Lower leg skin (tissue), 4 donors: ENCODE measurements at regions not wholly inside any gene's neighbourhood (a gene's known extent, or its start where the extent isn't known, plus 50 kb on each side); places are given as distances from the start of the nearest gene placed in this dataset.

Source experiments
- DNase-seq, 2 donors: peaks; one replicate each; pipeline ENCODE4 v3.0.0-alpha.2; 2019; ENCODE audit warnings: low spot score in 2 of 2
- H3K4me3 ChIP-seq: fragments of 200-600 bp; sonication (generic); 2 replicates; pipeline ENCODE4 v1.5.1; 2017; ENCODE audit warnings: mild to moderate bottlenecking, low read depth; ENCODE audit not compliant: poor library complexity, severe bottlenecking
- POLR2A ChIP-seq, 2 donors: fragments of 450-650 bp; IDR thresholded peaks; one replicate each; pipeline ENCODE4 v1.6.1; 2016 to 2017; ENCODE audit warnings: antibody characterized with exemption in 2 of 2, mild to moderate bottlenecking in 1 of 2, moderate library complexity in 1 of 2
- WGBS, 2 donors: methylation state at CpG; one replicate each; pipeline ENCODE4 v1.1.5; 2018; 5-methylcytosine and 5-hydroxymethylcytosine counted together
- intact Hi-C: fragments of 100-400 bp; cut with DNase I; formaldehyde crosslinking; loops from one replicate; pipeline ENCODE4 v1.15.0; 2023; ENCODE audit warnings: low total_unique reads
- TF ChIP-seq, protein P1 (sequence below), 3 donors: fragments of 450-650 bp; IDR thresholded peaks; one replicate each; pipeline ENCODE4 v1.5.1; 2016; ENCODE audit warnings: antibody characterized with exemption in 3 of 3, mild to moderate bottlenecking in 3 of 3, moderate library complexity in 2 of 3

DNA sequence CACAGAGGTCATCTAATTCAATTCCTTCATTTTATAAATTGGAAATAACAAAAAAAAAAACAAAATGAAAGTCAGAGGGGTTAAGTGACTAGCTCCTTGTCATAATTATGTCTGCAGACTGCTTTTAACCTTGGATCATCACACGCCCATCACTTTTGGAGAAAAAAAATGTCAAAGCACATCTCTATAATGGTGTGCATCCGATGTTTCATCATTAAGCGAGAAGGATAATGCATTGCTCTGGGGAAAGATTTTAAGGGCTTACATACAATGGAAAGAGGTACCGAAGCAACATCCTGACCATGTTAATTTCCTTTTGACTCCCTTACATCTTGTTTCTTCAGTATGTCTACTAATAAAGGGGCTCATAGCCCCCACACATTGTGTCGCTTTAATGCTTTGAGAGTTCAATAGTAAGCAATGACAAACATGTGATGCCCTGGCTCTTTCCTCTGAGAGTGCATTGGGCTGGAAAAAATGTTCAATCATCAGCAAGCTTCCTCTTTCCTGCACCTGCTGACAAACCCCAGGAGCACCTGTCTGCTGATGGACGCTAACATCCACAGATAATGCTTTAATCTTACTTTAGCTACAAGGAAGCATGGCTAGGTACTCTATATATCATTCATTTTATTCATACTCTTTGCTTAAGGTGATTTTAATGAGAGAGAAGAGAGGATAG, 242.2 kb downstream of the SMARCA2 start:
- no peak for DNase-seq
- WGBS, 2 donors, result 93 to 94% methylated on average over 6 of the region's 6 CpGs
- no peak overlapping the region for H3K4me3 ChIP-seq
- intact Hi-C loops, result no loop called here
- TF ChIP-seq, protein P1, sequence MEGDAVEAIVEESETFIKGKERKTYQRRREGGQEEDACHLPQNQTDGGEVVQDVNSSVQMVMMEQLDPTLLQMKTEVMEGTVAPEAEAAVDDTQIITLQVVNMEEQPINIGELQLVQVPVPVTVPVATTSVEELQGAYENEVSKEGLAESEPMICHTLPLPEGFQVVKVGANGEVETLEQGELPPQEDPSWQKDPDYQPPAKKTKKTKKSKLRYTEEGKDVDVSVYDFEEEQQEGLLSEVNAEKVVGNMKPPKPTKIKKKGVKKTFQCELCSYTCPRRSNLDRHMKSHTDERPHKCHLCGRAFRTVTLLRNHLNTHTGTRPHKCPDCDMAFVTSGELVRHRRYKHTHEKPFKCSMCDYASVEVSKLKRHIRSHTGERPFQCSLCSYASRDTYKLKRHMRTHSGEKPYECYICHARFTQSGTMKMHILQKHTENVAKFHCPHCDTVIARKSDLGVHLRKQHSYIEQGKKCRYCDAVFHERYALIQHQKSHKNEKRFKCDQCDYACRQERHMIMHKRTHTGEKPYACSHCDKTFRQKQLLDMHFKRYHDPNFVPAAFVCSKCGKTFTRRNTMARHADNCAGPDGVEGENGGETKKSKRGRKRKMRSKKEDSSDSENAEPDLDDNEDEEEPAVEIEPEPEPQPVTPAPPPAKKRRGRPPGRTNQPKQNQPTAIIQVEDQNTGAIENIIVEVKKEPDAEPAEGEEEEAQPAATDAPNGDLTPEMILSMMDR (IDR thresholded peaks at IDR 0.05), result no peak
- TF ChIP-seq POLR2A (IDR thresholded peaks at IDR 0.05), result no peak

DNA sequence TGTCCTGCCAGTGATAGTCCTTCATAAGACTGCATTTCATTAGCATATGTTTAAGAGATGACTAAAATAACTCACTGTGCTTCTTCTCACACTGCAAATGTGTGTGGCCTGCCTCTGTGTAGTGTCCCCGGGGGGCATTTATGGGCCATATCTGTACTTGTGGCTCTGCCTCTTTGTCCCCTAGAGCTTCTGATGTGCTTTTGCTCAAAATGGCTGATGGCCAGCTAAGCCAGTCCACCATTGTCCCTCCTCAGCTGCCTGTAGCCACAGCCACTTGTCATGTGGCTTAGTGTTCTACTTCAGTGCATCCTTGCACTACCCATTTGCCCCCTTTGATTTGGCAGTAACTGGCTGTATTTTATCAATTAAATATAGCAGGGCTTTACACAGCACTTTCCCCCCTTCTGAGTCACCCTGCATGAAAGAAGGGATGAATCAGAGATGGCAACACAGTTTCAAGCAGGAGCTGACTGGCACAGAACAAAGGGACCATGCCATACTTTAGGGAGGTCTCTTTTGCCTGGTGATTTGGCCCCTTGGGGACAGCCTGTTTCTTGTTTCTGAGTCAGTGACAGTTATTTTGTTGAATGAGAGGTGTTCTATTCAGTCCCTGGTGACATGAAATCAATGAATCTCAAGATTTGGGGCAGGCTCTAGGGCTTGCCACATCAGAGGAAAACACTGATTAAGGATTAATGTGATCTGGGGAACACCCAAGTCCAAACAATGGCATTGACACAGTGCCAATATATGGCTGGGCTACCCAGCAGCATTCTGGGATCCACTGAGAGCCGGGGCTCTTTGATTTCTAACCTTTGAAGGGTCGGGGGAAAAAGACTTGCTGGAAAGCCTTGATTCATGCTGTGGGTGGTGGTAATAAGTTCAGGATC, 245.5 kb downstream of the SMARCA2 start:
- H3K4me3 ChIP-seq, result no peak overlapping the region
- no peak for TF ChIP-seq POLR2A (IDR thresholded peaks at IDR 0.05)
- TF ChIP-seq, protein P1 (IDR thresholded peaks at IDR 0.05), result no peak
- intact Hi-C loops, result no loop called here
- no peak for DNase-seq
- WGBS, 2 donors, result 61 to 69% methylated on average over 3 of the region's 3 CpGs

DNA sequence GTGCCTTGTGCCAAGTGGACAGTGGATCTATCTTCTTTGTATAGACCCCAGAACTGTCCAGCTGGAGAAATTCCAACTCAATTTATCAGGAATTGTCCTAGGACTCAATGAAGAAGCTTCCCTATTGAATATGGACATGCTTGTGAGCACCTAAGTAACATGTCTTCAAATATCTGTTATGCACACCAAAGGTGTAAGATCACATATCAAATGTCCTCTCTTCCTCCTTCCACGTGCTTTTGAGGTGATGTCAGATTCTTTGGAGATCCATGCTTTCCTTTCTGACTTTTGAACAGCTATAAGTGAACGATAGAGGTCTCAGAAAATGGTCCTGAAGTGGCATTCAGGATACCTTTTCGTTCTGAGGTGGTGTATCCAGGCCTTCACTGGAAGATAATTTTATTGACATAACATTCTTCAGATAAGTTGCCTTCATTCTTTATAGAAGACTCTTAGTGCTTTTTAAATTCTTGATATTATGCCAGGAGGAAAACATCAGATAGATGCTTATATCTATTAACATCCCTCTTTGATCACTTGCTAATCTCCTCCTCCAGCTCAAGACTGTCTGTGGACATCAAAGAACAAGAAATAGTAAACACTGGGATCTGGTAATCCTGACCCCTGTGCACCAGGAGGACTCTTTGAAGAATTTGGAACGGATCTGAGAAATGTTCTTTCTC, 246.4 kb downstream of the SMARCA2 start:
- intact Hi-C loops, result no loop called here
- WGBS, 2 donors, result 66 to 72% methylated on average over 4 of the region's 4 CpGs
- TF ChIP-seq, protein P1 (IDR thresholded peaks at IDR 0.05), result no peak
- no peak for TF ChIP-seq POLR2A (IDR thresholded peaks at IDR 0.05)
- DNase-seq, result no peak
- H3K4me3 ChIP-seq, result no peak overlapping the region

DNA sequence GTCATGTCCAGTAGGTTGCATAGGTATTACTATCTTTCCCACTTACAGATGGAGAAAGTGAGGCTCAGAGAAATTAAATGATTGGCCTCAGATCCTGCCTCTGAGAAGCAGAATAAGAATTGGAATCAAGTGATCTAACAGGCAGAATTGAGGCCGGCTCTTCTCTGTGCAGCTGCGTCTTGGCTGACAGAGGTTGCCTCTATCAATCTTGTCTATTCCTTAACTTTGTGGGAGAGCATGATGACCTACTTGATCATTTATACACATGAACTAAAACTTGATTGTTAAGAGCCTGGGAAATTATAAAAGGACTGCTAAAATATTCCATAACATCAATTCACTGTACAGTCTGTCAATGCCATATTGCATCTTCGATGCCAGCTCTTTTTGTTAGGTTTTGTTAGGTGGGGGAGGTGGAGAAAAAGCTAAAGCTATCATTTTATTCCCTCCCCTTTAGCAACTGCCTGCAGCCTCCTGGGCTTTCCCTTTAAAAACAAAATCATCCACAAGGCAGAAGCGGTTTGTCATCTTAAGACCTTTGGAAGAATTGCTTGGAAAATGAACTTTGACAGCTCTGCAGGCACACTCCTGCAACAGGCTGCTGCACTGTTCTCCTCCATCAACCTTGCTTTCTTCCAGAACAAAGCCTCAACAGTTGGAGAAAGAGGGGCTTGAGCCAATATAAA, 247.4 kb downstream of the SMARCA2 start:
- no peak overlapping the region for H3K4me3 ChIP-seq
- DNase-seq, result no peak
- WGBS, 2 donors, result 67 to 68% methylated on average over 4 of the region's 4 CpGs
- intact Hi-C loops, result no loop called here
- no peak for TF ChIP-seq POLR2A (IDR thresholded peaks at IDR 0.05)
- TF ChIP-seq, protein P1 (IDR thresholded peaks at IDR 0.05), result no peak

DNA sequence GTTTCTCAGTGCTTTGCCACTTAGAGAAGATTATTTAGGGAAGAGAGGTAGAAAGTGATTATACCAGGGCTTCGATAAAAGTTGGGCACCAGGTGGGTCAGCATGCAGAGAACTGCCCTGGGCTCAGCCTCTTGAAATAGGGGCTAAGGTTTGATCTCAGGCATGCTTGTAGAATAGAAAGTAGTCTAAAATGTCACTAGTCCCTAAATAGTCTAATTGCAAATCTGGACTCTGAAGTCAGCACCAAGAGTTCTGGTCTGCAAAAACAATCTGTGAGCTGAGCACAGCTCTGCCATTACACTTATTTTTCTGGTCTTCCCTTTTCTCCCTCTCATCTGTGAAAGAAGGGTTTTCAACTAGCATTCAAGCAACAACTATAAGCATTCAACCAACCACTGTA, 248.0 kb downstream of the SMARCA2 start:
- DNase-seq, result no peak
- H3K4me3 ChIP-seq, result no peak overlapping the region
- intact Hi-C loops, result no loop called here
- WGBS, 2 donors, result 81 to 83% methylated on average over 1 of the region's 1 CpG
- TF ChIP-seq, protein P1 (IDR thresholded peaks at IDR 0.05), result no peak
- no peak for TF ChIP-seq POLR2A (IDR thresholded peaks at IDR 0.05)
